OCI-LY7 (cell line): ENCODE measurements at regions not wholly inside any gene's neighbourhood (a gene's known extent, or its start where the extent isn't known, plus 50 kb on each side); places are given as distances from the start of the nearest gene placed in this dataset.

Experiments
- EZH2phosphoT487 ChIP-seq: fragments of 200-600 bp; sonication (generic); IDR thresholded peaks from 2 replicates; pipeline ENCODE4 v1.6.1; 2018; ENCODE audit warnings: low read depth, borderline replicate concordance, mild to moderate bottlenecking, mixed run types, antibody characterized with exemption, low read length, moderate library complexity, mixed read lengths
- TF ChIP-seq, protein P1 (sequence below): fragments of 200-600 bp; sonication (generic); conservative IDR thresholded peaks from 2 replicates; pipeline ENCODE4 v1.5.1; 2014; ENCODE audit warnings: mild to moderate bottlenecking, antibody characterized with exemption, low read length, moderate library complexity, mixed read lengths

DNA sequence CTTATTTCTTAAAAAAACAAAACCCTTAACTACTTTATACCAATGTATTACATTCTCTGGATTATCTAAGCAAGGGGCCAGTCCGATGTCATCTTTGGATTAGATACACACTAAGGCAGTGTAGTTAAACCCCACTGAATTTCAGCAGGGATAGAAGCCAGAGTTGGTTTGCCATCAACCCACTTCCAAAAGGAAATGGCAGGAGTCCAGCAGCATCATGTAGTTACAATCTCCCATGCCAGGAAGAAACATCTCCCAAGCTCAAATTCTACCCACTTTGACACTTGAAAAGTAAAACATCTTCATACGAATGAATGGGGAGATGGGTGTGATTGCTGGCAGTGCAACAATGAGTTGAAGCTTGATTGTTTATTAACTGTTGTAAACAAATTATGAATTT is 203.5 kb upstream of the PLXNC1 start:
- TF ChIP-seq, protein P1, sequence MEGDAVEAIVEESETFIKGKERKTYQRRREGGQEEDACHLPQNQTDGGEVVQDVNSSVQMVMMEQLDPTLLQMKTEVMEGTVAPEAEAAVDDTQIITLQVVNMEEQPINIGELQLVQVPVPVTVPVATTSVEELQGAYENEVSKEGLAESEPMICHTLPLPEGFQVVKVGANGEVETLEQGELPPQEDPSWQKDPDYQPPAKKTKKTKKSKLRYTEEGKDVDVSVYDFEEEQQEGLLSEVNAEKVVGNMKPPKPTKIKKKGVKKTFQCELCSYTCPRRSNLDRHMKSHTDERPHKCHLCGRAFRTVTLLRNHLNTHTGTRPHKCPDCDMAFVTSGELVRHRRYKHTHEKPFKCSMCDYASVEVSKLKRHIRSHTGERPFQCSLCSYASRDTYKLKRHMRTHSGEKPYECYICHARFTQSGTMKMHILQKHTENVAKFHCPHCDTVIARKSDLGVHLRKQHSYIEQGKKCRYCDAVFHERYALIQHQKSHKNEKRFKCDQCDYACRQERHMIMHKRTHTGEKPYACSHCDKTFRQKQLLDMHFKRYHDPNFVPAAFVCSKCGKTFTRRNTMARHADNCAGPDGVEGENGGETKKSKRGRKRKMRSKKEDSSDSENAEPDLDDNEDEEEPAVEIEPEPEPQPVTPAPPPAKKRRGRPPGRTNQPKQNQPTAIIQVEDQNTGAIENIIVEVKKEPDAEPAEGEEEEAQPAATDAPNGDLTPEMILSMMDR, result no peak
- TF ChIP-seq EZH2phosphoT487, result no peak
